OCI-LY7 (cell line): ENCODE measurements at regions not wholly inside any gene's neighbourhood (a gene's known extent, or its start where the extent isn't known, plus 50 kb on each side); places are given as distances from the start of the nearest gene placed in this dataset.

Experiments
- BruUV-seq: library from RNA; stranded (reverse); fragments of 400-500 nt; replicated peaks from 2 replicates; lab custom pipeline; 2021; lab: Mats Ljungman, UMichigan
- CTCF ChIA-PET: fragments of 300-600 bp; sonication (Branson Sonifier 250); formaldehyde crosslinking; loops from one replicate; lab custom pipeline; 2022; ENCODE audit warnings: antibody characterized with exemption; ENCODE audit not compliant: unreplicated experiment; lab: Charles Lee
- POLR2A ChIA-PET: fragments of 300-600 bp; sonication (Branson Sonifier 250); formaldehyde crosslinking; loops from one replicate; lab custom pipeline; 2022; ENCODE audit warnings: antibody characterized with exemption; lab: Charles Lee
- DNase-seq: peaks from one replicate; pipeline ENCODE4 v3.0.0-alpha.2; 2015; ENCODE audit warnings: low spot score
- H2AFZ ChIP-seq: fragments of 200-600 bp; sonication (generic), shearing (Covaris generic); 2 replicates; pipeline ENCODE4 v1.6.1; 2014; ENCODE audit warnings: mild to moderate bottlenecking, antibody characterized with exemption, low read length, moderate library complexity
- H3K27ac ChIP-seq: fragments of 200-600 bp; sonication (generic); 2 replicates; pipeline ENCODE4 v1.5.1; 2014; ENCODE audit warnings: mixed run types, low read depth, mild to moderate bottlenecking, moderate library complexity, low read length, inconsistent platforms; ENCODE audit not compliant: poor library complexity, severe bottlenecking
- H3K36me3 ChIP-seq: fragments of 200-600 bp; sonication (generic); 2 replicates; pipeline ENCODE4 v1.6.1; 2014; ENCODE audit warnings: mild to moderate bottlenecking, antibody characterized with exemption, low read length, moderate library complexity, mixed read lengths; ENCODE audit not compliant: insufficient read depth
- H3K4me1 ChIP-seq: fragments of 200-600 bp; sonication (generic); 2 replicates; pipeline ENCODE4 v1.5.1; 2014; ENCODE audit warnings: mild to moderate bottlenecking, low read length; ENCODE audit not compliant: insufficient read depth, poor library complexity, severe bottlenecking
- H3K4me2 ChIP-seq: fragments of 200-600 bp; sonication (generic); 2 replicates; pipeline ENCODE4 v1.6.1; 2014; ENCODE audit warnings: mild to moderate bottlenecking, low read length
- H3K4me3 ChIP-seq: fragments of 200-600 bp; sonication (generic); 2 replicates; pipeline ENCODE4 v1.5.1; 2014; ENCODE audit warnings: mild to moderate bottlenecking, low read depth, low read length; ENCODE audit not compliant: poor library complexity, severe bottlenecking
- H3K79me2 ChIP-seq: fragments of 200-600 bp; sonication (generic); 2 replicates; pipeline ENCODE4 v1.6.1; 2016; ENCODE audit warnings: low read depth, mild to moderate bottlenecking, low read length, moderate library complexity, mixed read lengths; ENCODE audit not compliant: insufficient read depth
- H3K9me2 ChIP-seq: fragments of 200-600 bp; sonication (generic); 2 replicates; pipeline ENCODE4 v1.6.1; 2016; ENCODE audit warnings: mild to moderate bottlenecking, low read length, mixed read lengths; ENCODE audit not compliant: insufficient read depth
- H3K9me3 ChIP-seq: fragments of 200-600 bp; sonication (generic); 2 replicates; pipeline ENCODE4 v1.6.1; 2014; ENCODE audit warnings: mild to moderate bottlenecking, mixed run types, low read length, mixed read lengths
- H4K20me1 ChIP-seq: fragments of 200-600 bp; sonication (generic); 2 replicates; pipeline ENCODE4 v1.6.1; 2014; ENCODE audit warnings: mild to moderate bottlenecking, antibody characterized with exemption, low read length, moderate library complexity, mixed read lengths; ENCODE audit not compliant: insufficient read depth
- EZH2phosphoT487 ChIP-seq: fragments of 200-600 bp; sonication (generic); IDR thresholded peaks from 2 replicates; pipeline ENCODE4 v1.6.1; 2018; ENCODE audit warnings: low read depth, borderline replicate concordance, mild to moderate bottlenecking, mixed run types, antibody characterized with exemption, low read length, moderate library complexity, mixed read lengths
- intact Hi-C: fragments of 100-400 bp; cut with micrococcal nuclease; formaldehyde crosslinking; loops from one replicate; pipeline ENCODE4 v1.10.0; 2022; ENCODE audit not compliant: unreplicated experiment
- TF ChIP-seq, protein P1 (sequence below): fragments of 200-600 bp; sonication (generic); conservative IDR thresholded peaks from 2 replicates; pipeline ENCODE4 v1.5.1; 2014; ENCODE audit warnings: mild to moderate bottlenecking, antibody characterized with exemption, low read length, moderate library complexity, mixed read lengths

GRCh38 chr14:55951341-55952206 is 166.6 kb upstream of the PELI2 start:
- CTCF ChIA-PET: no interaction called here
- TF ChIP-seq, protein P1, sequence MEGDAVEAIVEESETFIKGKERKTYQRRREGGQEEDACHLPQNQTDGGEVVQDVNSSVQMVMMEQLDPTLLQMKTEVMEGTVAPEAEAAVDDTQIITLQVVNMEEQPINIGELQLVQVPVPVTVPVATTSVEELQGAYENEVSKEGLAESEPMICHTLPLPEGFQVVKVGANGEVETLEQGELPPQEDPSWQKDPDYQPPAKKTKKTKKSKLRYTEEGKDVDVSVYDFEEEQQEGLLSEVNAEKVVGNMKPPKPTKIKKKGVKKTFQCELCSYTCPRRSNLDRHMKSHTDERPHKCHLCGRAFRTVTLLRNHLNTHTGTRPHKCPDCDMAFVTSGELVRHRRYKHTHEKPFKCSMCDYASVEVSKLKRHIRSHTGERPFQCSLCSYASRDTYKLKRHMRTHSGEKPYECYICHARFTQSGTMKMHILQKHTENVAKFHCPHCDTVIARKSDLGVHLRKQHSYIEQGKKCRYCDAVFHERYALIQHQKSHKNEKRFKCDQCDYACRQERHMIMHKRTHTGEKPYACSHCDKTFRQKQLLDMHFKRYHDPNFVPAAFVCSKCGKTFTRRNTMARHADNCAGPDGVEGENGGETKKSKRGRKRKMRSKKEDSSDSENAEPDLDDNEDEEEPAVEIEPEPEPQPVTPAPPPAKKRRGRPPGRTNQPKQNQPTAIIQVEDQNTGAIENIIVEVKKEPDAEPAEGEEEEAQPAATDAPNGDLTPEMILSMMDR: no peak
- TF ChIP-seq EZH2phosphoT487: no peak
- no peak overlapping the region for H3K4me3 ChIP-seq
- no peaks in the 10 kb centered on the region for H3K9me3 ChIP-seq
- no peak overlapping the region for H3K4me2 ChIP-seq
- POLR2A ChIA-PET: interaction anchor here (0.6 kb wide), 1 partner anchor 157 kb away, joined by 3 read pairs; no protein-coding TSS in a partner anchor
- H2AFZ ChIP-seq: no peak overlapping the region
- intact Hi-C loops: no loop called here
- no peaks in the 10 kb centered on the region for H3K36me3 ChIP-seq
- H3K79me2 ChIP-seq: no peaks in the 10 kb centered on the region
- no peaks in the 10 kb centered on the region for H3K4me1 ChIP-seq
- no peak overlapping the region for H3K27ac ChIP-seq
- no peak for DNase-seq
- no TSS peak for BruUV-seq
- no peaks in the 10 kb centered on the region for H3K9me2 ChIP-seq
- H4K20me1 ChIP-seq: no peaks in the 10 kb centered on the region

- H2AFZ ChIP-seq: no peak overlapping the region
- TF ChIP-seq, protein P1: no peak
- no peak for TF ChIP-seq EZH2phosphoT487
- no peak overlapping the region for H3K4me2 ChIP-seq
- no TSS peak for BruUV-seq
- no peaks in the 10 kb centered on the region for H3K36me3 ChIP-seq
- H3K4me1 ChIP-seq: no peaks in the 10 kb centered on the region
- no peak for DNase-seq
- no peaks in the 10 kb centered on the region for H3K9me3 ChIP-seq
- H3K27ac ChIP-seq: no peak overlapping the region
- ChIA-PET POLR2A (interaction anchor here (1.1 kb wide), 1 partner anchor 20 kb away, joined by 3 read pairs; no protein-coding TSS in a partner anchor), CTCF (no interaction called here)
- H4K20me1 ChIP-seq: no peaks in the 10 kb centered on the region
- H3K4me3 ChIP-seq: no peak overlapping the region
- intact Hi-C loops: no loop called here
- no peaks in the 10 kb centered on the region for H3K79me2 ChIP-seq
- no peaks in the 10 kb centered on the region for H3K9me2 ChIP-seq
These were observed 164.1 kb upstream of the PELI2 start for GRCh38 chr14:55954108-55954507.

GRCh38 chr14:55955175-55955574 is 163.0 kb upstream of the PELI2 start:
- no peaks in the 10 kb centered on the region for H3K79me2 ChIP-seq
- intact Hi-C loops: no loop called here
- BruUV-seq: no TSS peak
- no peaks in the 10 kb centered on the region for H4K20me1 ChIP-seq
- H3K4me3 ChIP-seq: no peak overlapping the region
- H2AFZ ChIP-seq: no peak overlapping the region
- H3K4me1 ChIP-seq: no peaks in the 10 kb centered on the region
- ChIA-PET CTCF (no interaction called here), POLR2A (no interaction called here)
- no peak overlapping the region for H3K27ac ChIP-seq
- TF ChIP-seq EZH2phosphoT487: no peak
- no peaks in the 10 kb centered on the region for H3K36me3 ChIP-seq
- DNase-seq: no peak
- no peak overlapping the region for H3K4me2 ChIP-seq
- no peaks in the 10 kb centered on the region for H3K9me2 ChIP-seq
- no peaks in the 10 kb centered on the region for H3K9me3 ChIP-seq
